ENCODE measurements at regions not wholly inside any gene's neighbourhood (a gene's known extent, or its start where the extent isn't known, plus 50 kb on each side); places are given as distances from the start of the nearest gene placed in this dataset.

- Mint-ChIP-seq H3K27me3 (peaks cover 30% of the 10 kb centered on the region), H3K27ac (no peak overlapping the region), H3K4me3 (no peak overlapping the region), H3K36me3 (ENCODE audit: low read depth) (no peaks in the 10 kb centered on the region), H3K9me3 (peaks cover 4% of the 10 kb centered on the region), H3K4me1 (ENCODE audit: low read depth) (peaks cover 7% of the 10 kb centered on the region)
- no peak for TF ChIP-seq CTCF (IDR thresholded peaks at IDR 0.05)
- intact Hi-C loops (cut with micrococcal nuclease): no loop called here
- POLR2A ChIA-PET: no interaction called here
- CTCF ChIA-PET: interaction anchor here (1.9 kb wide), 1 partner anchor 11 kb away, joined by 8 read pairs; no protein-coding TSS in a partner anchor
- DNase-seq (no peak), ATAC-seq (no peak)
Measured at GRCh38 chr9:93829271-93830011, 125.7 kb downstream of the BARX1 start.

- ChIA-PET POLR2A (no interaction called here), CTCF (interaction anchor here (1.9 kb wide), 2 partner anchors 10 to 135 kb away, joined by 8 to 14 read pairs; no protein-coding TSS in a partner anchor)
- DNase-seq (no peak), ATAC-seq (no peak)
- peaks cover 7% of the 10 kb centered on the region for H3K4me1 Mint-ChIP-seq (ENCODE audit: low read depth)
- H3K27me3 Mint-ChIP-seq: peaks cover 29% of the 10 kb centered on the region
- no peak overlapping the region for H3K27ac Mint-ChIP-seq
- no peak overlapping the region for H3K4me3 Mint-ChIP-seq
- peaks cover 4% of the 10 kb centered on the region for H3K9me3 Mint-ChIP-seq
- no peaks in the 10 kb centered on the region for H3K36me3 Mint-ChIP-seq (ENCODE audit: low read depth)
- intact Hi-C loops (cut with micrococcal nuclease): no loop called here
- TF ChIP-seq CTCF (IDR thresholded peaks at IDR 0.05): no peak
Measured at GRCh38 chr9:93828331-93829097, 126.6 kb downstream of the BARX1 start.

- intact Hi-C loops (cut with micrococcal nuclease): loop anchor here (2.0 kb wide), 1 partner anchor 135 kb away; no protein-coding TSS in a partner anchor
- Mint-ChIP-seq H3K27me3 (peaks cover 29% of the 10 kb centered on the region), H3K9me3 (no peaks in the 10 kb centered on the region), H3K27ac (no peak overlapping the region), H3K4me1 (ENCODE audit: low read depth) (peaks cover 7% of the 10 kb centered on the region), H3K36me3 (ENCODE audit: low read depth) (no peaks in the 10 kb centered on the region), H3K4me3 (no peak overlapping the region)
- TF ChIP-seq CTCF (IDR thresholded peaks at IDR 0.05): peak; percentile 75
- CTCF ChIA-PET: interaction anchor here (0.5 to 2.2 kb wide), 15 partner anchors 8 to 149 kb away, joined by 3 to 14 read pairs (median 3); no protein-coding TSS in a partner anchor
- POLR2A ChIA-PET: no interaction called here
- ATAC-seq (peak; percentile 94), DNase-seq (peak; percentile 53)
Measured at GRCh38 chr9:93827545-93828330, 127.4 kb downstream of the BARX1 start.

GRCh38 chr9:93826905-93827544 lies 128.1 kb downstream of the BARX1 start:
- no peak overlapping the region for H3K4me3 Mint-ChIP-seq
- DNase-seq (no peak), ATAC-seq (peak; percentile 34)
- intact Hi-C loops (cut with micrococcal nuclease): loop anchor here (2.0 kb wide), 1 partner anchor 136 kb away; no protein-coding TSS in a partner anchor
- ChIA-PET CTCF (interaction anchor here (0.7 to 2.2 kb wide), 14 partner anchors 9 to 176 kb away, joined by 3 to 14 read pairs (median 4); no protein-coding TSS in a partner anchor), POLR2A (no interaction called here)
- no peaks in the 10 kb centered on the region for H3K9me3 Mint-ChIP-seq
- H3K36me3 Mint-ChIP-seq (ENCODE audit: low read depth): no peaks in the 10 kb centered on the region
- H3K4me1 Mint-ChIP-seq (ENCODE audit: low read depth): peaks cover 7% of the 10 kb centered on the region
- no peak for TF ChIP-seq CTCF (IDR thresholded peaks at IDR 0.05)
- no peak overlapping the region for H3K27ac Mint-ChIP-seq
- H3K27me3 Mint-ChIP-seq: peaks cover 31% of the 10 kb centered on the region
